Endodermal cell (in vitro differentiated cells): ENCODE measurements at regions not wholly inside any gene's neighbourhood (a gene's known extent, or its start where the extent isn't known, plus 50 kb on each side); places are given as distances from the start of the nearest gene placed in this dataset.

Experiments
- DNase-seq: peaks from one replicate; pipeline ENCODE4 v3.0.0-alpha.2; 2017
- H3K27ac ChIP-seq: 2 replicates; pipeline ENCODE4 v1.5.1; 2013; ENCODE audit warnings: mild to moderate bottlenecking, low read depth, low read length, moderate library complexity
- H3K27me3 ChIP-seq: 2 replicates; pipeline ENCODE4 v1.6.1; 2013; ENCODE audit warnings: mild to moderate bottlenecking, low read length, moderate library complexity; ENCODE audit not compliant: insufficient read depth, control insufficient read depth, poor library complexity, severe bottlenecking
- H3K36me3 ChIP-seq: 2 replicates; pipeline ENCODE4 v1.7.0; 2013; ENCODE audit warnings: mild to moderate bottlenecking, low read length, moderate library complexity; ENCODE audit not compliant: control insufficient read depth, insufficient read depth
- H3K4me1 ChIP-seq: one replicate; pipeline ENCODE4 v1.7.0; 2013; ENCODE audit warnings: low read length; ENCODE audit not compliant: control insufficient read depth, insufficient read depth
- H3K4me3 ChIP-seq: 2 replicates; pipeline ENCODE4 v1.5.1; 2013; ENCODE audit warnings: mild to moderate bottlenecking, low read length, moderate library complexity
- H3K9ac ChIP-seq: 2 replicates; pipeline ENCODE4 v1.6.1; 2013; ENCODE audit warnings: mild to moderate bottlenecking, low read length, moderate library complexity; ENCODE audit not compliant: poor library complexity, severe bottlenecking; ENCODE audit errors: extremely low read depth
- H3K9me3 ChIP-seq: 2 replicates; pipeline ENCODE4 v1.6.1; 2013; ENCODE audit warnings: mild to moderate bottlenecking, low read length, moderate library complexity; ENCODE audit not compliant: control insufficient read depth
- H3K27ac Mint-ChIP-seq: 2 replicates; pipeline ENCODE4 v1.8.0; 2020; ENCODE audit warnings: mixed read lengths
- H3K27me3 Mint-ChIP-seq: 2 replicates; pipeline ENCODE4 v1.8.0; 2021; ENCODE audit warnings: mild to moderate bottlenecking, mixed read lengths; ENCODE audit not compliant: insufficient read depth
- H3K36me3 Mint-ChIP-seq: 2 replicates; pipeline ENCODE4 v1.8.0; 2020; ENCODE audit warnings: low read depth, mixed read lengths
- H3K4me1 Mint-ChIP-seq: 2 replicates; pipeline ENCODE4 v1.8.0; 2020; ENCODE audit warnings: mixed read lengths
- H3K4me3 Mint-ChIP-seq: 2 replicates; pipeline ENCODE4 v1.8.0; 2020; ENCODE audit warnings: mild to moderate bottlenecking, moderate library complexity, mixed read lengths
- H3K9me3 Mint-ChIP-seq: 2 replicates; pipeline ENCODE4 v1.8.0; 2020; ENCODE audit warnings: mild to moderate bottlenecking, mixed read lengths
- WGBS, 2 experiments: methylation state at CpG; one replicate each; pipeline versions ENCODE4 v1.1.5 to v1.1.7; 2013; ENCODE audit warnings: missing lambda C conversion rate in 2 of 2, mixed read lengths in 1 of 2; ENCODE audit not compliant: insufficient coverage in 1 of 2, insufficient read length in 1 of 2; 5-methylcytosine and 5-hydroxymethylcytosine counted together
- TF ChIP-seq, protein P1 (sequence below): fragments of 200-600 bp; sonication (generic); conservative IDR thresholded peaks from 2 replicates; pipeline ENCODE4 v1.5.0; 2021; ENCODE audit warnings: antibody characterized with exemption, mild to moderate bottlenecking

DNA sequence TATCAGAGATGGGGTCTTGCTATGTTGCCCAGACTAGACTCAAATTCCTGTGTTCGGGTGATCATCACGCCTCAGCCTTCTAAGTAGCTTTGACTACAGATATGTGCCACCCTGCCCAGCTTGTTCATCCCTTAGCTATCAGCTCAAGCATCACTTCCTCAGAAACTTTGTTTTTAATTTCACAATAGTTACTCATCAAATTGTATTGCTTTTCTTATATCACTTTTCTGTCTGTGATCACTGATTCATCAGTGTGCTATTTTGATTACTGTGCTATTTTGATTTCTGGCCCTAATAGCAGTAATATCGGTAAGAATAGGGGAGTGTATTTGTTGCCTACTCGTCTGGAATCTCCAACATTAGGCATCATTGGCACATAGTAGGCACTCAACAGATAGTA lies 878.6 kb upstream of the PCDH20 start:
- H3K4me3 ChIP-seq = no peak overlapping the region
- peaks cover 17% of the 10 kb centered on the region for H3K9me3 Mint-ChIP-seq
- H3K36me3 ChIP-seq = no peaks in the 10 kb centered on the region
- no peak overlapping the region for H3K27ac ChIP-seq
- H3K9ac ChIP-seq = no peak overlapping the region
- H3K27me3 ChIP-seq = no peaks in the 10 kb centered on the region
- no peak for DNase-seq
- H3K4me1 Mint-ChIP-seq = peaks cover 2% of the 10 kb centered on the region
- WGBS, 2 experiments = 87 to 100% methylated on average over 1 to 4 of the region's 4 CpGs
- H3K27ac Mint-ChIP-seq = no peak overlapping the region
- H3K36me3 Mint-ChIP-seq = peaks cover 6% of the 10 kb centered on the region
- H3K4me3 Mint-ChIP-seq = no peak overlapping the region
- H3K4me1 ChIP-seq = no peaks in the 10 kb centered on the region
- TF ChIP-seq, protein P1, sequence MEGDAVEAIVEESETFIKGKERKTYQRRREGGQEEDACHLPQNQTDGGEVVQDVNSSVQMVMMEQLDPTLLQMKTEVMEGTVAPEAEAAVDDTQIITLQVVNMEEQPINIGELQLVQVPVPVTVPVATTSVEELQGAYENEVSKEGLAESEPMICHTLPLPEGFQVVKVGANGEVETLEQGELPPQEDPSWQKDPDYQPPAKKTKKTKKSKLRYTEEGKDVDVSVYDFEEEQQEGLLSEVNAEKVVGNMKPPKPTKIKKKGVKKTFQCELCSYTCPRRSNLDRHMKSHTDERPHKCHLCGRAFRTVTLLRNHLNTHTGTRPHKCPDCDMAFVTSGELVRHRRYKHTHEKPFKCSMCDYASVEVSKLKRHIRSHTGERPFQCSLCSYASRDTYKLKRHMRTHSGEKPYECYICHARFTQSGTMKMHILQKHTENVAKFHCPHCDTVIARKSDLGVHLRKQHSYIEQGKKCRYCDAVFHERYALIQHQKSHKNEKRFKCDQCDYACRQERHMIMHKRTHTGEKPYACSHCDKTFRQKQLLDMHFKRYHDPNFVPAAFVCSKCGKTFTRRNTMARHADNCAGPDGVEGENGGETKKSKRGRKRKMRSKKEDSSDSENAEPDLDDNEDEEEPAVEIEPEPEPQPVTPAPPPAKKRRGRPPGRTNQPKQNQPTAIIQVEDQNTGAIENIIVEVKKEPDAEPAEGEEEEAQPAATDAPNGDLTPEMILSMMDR = no peak
- no peaks in the 10 kb centered on the region for H3K9me3 ChIP-seq
- no peaks in the 10 kb centered on the region for H3K27me3 Mint-ChIP-seq

DNA sequence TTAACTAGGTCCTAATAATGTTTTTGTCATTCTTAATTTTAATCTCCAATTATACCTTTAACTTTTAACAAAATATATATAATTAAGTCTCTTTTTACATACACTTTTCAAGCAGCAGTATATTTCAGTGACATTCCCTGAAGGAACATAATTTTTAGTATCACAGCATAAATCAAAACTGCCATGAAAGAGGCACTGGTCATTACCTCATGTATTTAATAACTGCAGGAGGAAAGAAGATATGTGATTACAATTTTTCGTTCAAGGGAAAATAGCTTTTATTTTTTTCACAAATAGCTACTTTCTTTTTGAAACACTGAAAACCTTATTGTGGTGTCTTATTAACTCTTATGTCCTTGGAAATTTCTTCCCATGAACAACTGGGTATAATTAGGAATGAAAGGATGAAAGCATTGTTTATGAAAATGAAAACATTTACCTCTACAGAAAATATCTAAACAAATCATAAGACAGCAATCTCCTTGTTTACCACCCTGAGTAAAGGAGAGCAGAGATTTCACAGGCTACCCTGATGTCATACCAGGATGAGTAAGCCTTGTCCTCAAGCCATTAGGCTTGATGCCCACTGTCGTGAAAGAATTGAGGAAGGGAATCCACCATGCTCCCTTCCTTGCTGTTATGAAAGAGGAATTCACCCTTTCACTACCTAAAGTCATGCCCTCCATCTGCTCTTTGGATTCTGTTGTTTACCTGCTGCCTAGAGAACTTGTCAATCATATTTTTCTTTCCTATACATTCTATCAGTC lies 877.2 kb upstream of the PCDH20 start:
- Histone ChIP-seq H3K27me3 (no peaks in the 10 kb centered on the region), H3K36me3 (no peaks in the 10 kb centered on the region), H3K4me3 (no peak overlapping the region), H3K27ac (no peak overlapping the region), H3K9ac (no peak overlapping the region), H3K4me1 (no peaks in the 10 kb centered on the region), H3K9me3 (no peaks in the 10 kb centered on the region)
- H3K4me1 Mint-ChIP-seq = no peaks in the 10 kb centered on the region
- no peak for DNase-seq
- no peak overlapping the region for H3K4me3 Mint-ChIP-seq
- H3K9me3 Mint-ChIP-seq = peaks cover 17% of the 10 kb centered on the region
- 80 to 96% methylated on average over 1 of the region's 2 CpGs for WGBS, 2 experiments
- no peak overlapping the region for H3K27ac Mint-ChIP-seq
- no peaks in the 10 kb centered on the region for H3K27me3 Mint-ChIP-seq
- peaks cover 6% of the 10 kb centered on the region for H3K36me3 Mint-ChIP-seq
- TF ChIP-seq, protein P1 = no peak

DNA sequence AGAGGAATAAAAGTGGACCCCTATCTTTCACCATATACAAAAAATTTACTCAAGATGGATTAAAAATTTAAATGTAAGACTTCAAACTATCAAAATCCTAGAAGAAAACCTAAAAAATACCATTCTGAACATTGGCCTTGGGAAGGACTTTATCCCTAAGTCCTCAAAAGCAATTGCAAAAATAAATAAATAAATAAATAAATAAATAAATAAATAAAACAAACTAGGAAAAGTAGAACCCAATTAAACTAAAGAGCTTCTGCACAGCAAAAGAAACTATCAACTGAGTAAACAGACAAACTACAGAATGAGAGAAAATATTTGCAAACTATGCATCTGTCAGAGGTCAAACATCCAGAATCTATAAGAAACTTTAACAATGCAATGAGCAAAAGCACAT lies 874.9 kb upstream of the PCDH20 start:
- peaks cover 6% of the 10 kb centered on the region for H3K36me3 Mint-ChIP-seq
- Histone ChIP-seq H3K4me1 (no peaks in the 10 kb centered on the region), H3K36me3 (no peaks in the 10 kb centered on the region), H3K9me3 (no peaks in the 10 kb centered on the region), H3K4me3 (no peak overlapping the region), H3K27ac (no peak overlapping the region), H3K27me3 (no peaks in the 10 kb centered on the region), H3K9ac (no peak overlapping the region)
- TF ChIP-seq, protein P1 = no peak
- DNase-seq = no peak
- H3K4me3 Mint-ChIP-seq = no peak overlapping the region
- no peaks in the 10 kb centered on the region for H3K4me1 Mint-ChIP-seq
- peaks cover 17% of the 10 kb centered on the region for H3K9me3 Mint-ChIP-seq
- H3K27ac Mint-ChIP-seq = no peak overlapping the region
- no peaks in the 10 kb centered on the region for H3K27me3 Mint-ChIP-seq
